Uterus (tissue), 3 donors: ENCODE measurements at regions not wholly inside any gene's neighbourhood (a gene's known extent, or its start where the extent isn't known, plus 50 kb on each side); places are given as distances from the start of the nearest gene placed in this dataset.
"Not testable (repeated sequence)": the region's sequence is repeated elsewhere in the genome, so short reads cannot be mapped to it uniquely, and the experiment has no call there.

Experiments
- DNase-seq, 2 donors: peaks; one replicate each; pipeline ENCODE4 v3.0.0-alpha.2; 2019 to 2020
- H3K27ac ChIP-seq, 2 donors: fragments of 200-600 bp; sonication (generic); 1 replicate in 1 of 2; 2 replicates in 1 of 2; pipeline ENCODE4 v1.5.1; 2016 to 2018
- H3K27me3 ChIP-seq, 2 donors: fragments of 200-600 bp; sonication (generic); one replicate each; pipeline ENCODE4 v1.5.1; 2018 to 2019; ENCODE audit warnings: control low read depth in 1 of 2
- H3K36me3 ChIP-seq, 2 donors: fragments of 200-600 bp; sonication (generic); one replicate each; pipeline ENCODE4 v1.5.1; 2019; ENCODE audit warnings: control low read depth in 1 of 2
- H3K4me1 ChIP-seq, 2 donors: fragments of 200-600 bp; sonication (generic); one replicate each; pipeline ENCODE4 v1.5.1; 2018 to 2019; ENCODE audit warnings: control low read depth in 1 of 2
- H3K4me3 ChIP-seq, 2 donors: fragments of 200-600 bp; sonication (generic); 1 replicate in 1 of 2; 2 replicates in 1 of 2; pipeline ENCODE4 v1.5.1; 2018 to 2019; ENCODE audit warnings: mild to moderate bottlenecking in 1 of 2
- H3K9me3 ChIP-seq, 2 donors: fragments of 200-600 bp; sonication (generic); one replicate each; pipeline ENCODE4 v1.5.1; 2019; ENCODE audit warnings: control low read depth in 1 of 2
- intact Hi-C: fragments of 100-400 bp; cut with DNase I; formaldehyde crosslinking; loops from one replicate; pipeline ENCODE4 v1.15.1; 2023; ENCODE audit warnings: low total_unique reads
- donor health status: DM: yes; HTN: yes; CAD: no.

- H3K27me3 ChIP-seq, H3K27ac ChIP-seq, H3K4me3 ChIP-seq, H3K36me3 ChIP-seq, H3K9me3 ChIP-seq, intact Hi-C loops, DNase-seq, H3K4me1 ChIP-seq: not testable (repeated sequence)
These were observed 214.3 kb upstream of the PLGLB2 start for GRCh38 chr2:87533390-87534272.

- intact Hi-C loops, H3K27ac ChIP-seq, H3K4me3 ChIP-seq, H3K4me1 ChIP-seq, DNase-seq, H3K27me3 ChIP-seq, H3K36me3 ChIP-seq, H3K9me3 ChIP-seq: not testable (repeated sequence)
These were observed 213.5 kb upstream of the PLGLB2 start for GRCh38 chr2:87534273-87534889.

GRCh38 chr2:87536427-87536826 lies 211.5 kb upstream of the PLGLB2 start:
- H3K27me3 ChIP-seq, H3K9me3 ChIP-seq, H3K36me3 ChIP-seq, DNase-seq, H3K27ac ChIP-seq, H3K4me1 ChIP-seq, intact Hi-C loops, H3K4me3 ChIP-seq: not testable (repeated sequence)

GRCh38 chr2:87537251-87537671 lies 210.6 kb upstream of the PLGLB2 start:
- H3K27me3 ChIP-seq, H3K36me3 ChIP-seq, H3K27ac ChIP-seq, H3K9me3 ChIP-seq, H3K4me1 ChIP-seq, H3K4me3 ChIP-seq, DNase-seq, intact Hi-C loops: not testable (repeated sequence)

GRCh38 chr2:87538268-87538667 lies 209.6 kb upstream of the PLGLB2 start:
- intact Hi-C loops, DNase-seq, H3K9me3 ChIP-seq, H3K27me3 ChIP-seq, H3K4me1 ChIP-seq, H3K27ac ChIP-seq, H3K4me3 ChIP-seq, H3K36me3 ChIP-seq: not testable (repeated sequence)

GRCh38 chr2:87539151-87539943 lies 208.5 kb upstream of the PLGLB2 start:
- H3K4me1 ChIP-seq, DNase-seq, H3K27me3 ChIP-seq, H3K36me3 ChIP-seq, H3K27ac ChIP-seq, H3K4me3 ChIP-seq, H3K9me3 ChIP-seq, intact Hi-C loops: not testable (repeated sequence)

GRCh38 chr2:87540242-87540641 lies 207.6 kb upstream of the PLGLB2 start:
- not testable (repeated sequence) for H3K9me3 ChIP-seq, DNase-seq

GRCh38 chr2:87542599-87543174 lies 205.2 kb upstream of the PLGLB2 start:
- H3K9me3 ChIP-seq, H3K27ac ChIP-seq, intact Hi-C loops, H3K27me3 ChIP-seq, H3K4me1 ChIP-seq, DNase-seq, H3K4me3 ChIP-seq, H3K36me3 ChIP-seq: not testable (repeated sequence)

More at GRCh38 chr2:87540242-87540641, 207.6 kb upstream of the PLGLB2 start:
- H3K27ac ChIP-seq, H3K27me3 ChIP-seq, H3K4me1 ChIP-seq, intact Hi-C loops, H3K36me3 ChIP-seq, H3K4me3 ChIP-seq: not testable (repeated sequence)

- H3K4me1 ChIP-seq, H3K36me3 ChIP-seq, intact Hi-C loops, H3K4me3 ChIP-seq, H3K27ac ChIP-seq, H3K27me3 ChIP-seq, DNase-seq, H3K9me3 ChIP-seq: not testable (repeated sequence)
These were observed 204.1 kb upstream of the PLGLB2 start for GRCh38 chr2:87543797-87544196.

GRCh38 chr2:87547106-87547505 lies 200.8 kb upstream of the PLGLB2 start:
- intact Hi-C loops, DNase-seq, H3K4me1 ChIP-seq, H3K27ac ChIP-seq, H3K27me3 ChIP-seq, H3K4me3 ChIP-seq, H3K36me3 ChIP-seq, H3K9me3 ChIP-seq: not testable (repeated sequence)

GRCh38 chr2:87547966-87548365 lies 199.9 kb upstream of the PLGLB2 start:
- DNase-seq, H3K4me1 ChIP-seq, H3K9me3 ChIP-seq, H3K36me3 ChIP-seq, intact Hi-C loops, H3K4me3 ChIP-seq, H3K27me3 ChIP-seq, H3K27ac ChIP-seq: not testable (repeated sequence)

- intact Hi-C loops, H3K4me3 ChIP-seq, H3K4me1 ChIP-seq: not testable (repeated sequence)
These were observed 199.0 kb upstream of the PLGLB2 start for GRCh38 chr2:87548681-87549536.

More at GRCh38 chr2:87548681-87549536, 199.0 kb upstream of the PLGLB2 start:
- not testable (repeated sequence) for DNase-seq, H3K27ac ChIP-seq, H3K27me3 ChIP-seq, H3K36me3 ChIP-seq, H3K9me3 ChIP-seq
